MM.1S (cell line): ENCODE measurements at regions not wholly inside any gene's neighbourhood (a gene's known extent, or its start where the extent isn't known, plus 50 kb on each side); places are given as distances from the start of the nearest gene placed in this dataset.
"Not testable (repeated sequence)": the region's sequence is repeated elsewhere in the genome, so short reads cannot be mapped to it uniquely, and the experiment has no call there.

ENCODE experiments used
- EZH2 ChIP-seq: fragments of 300-600 bp; sonication (generic); optimal IDR thresholded peaks from 2 replicates; pipeline ENCODE3; 2017; ENCODE audit warnings: low read depth, mild to moderate bottlenecking, antibody characterized with exemption, low read length, mixed read lengths
- EZH2phosphoT487 ChIP-seq: fragments of 300-600 bp; sonication (generic); IDR thresholded peaks from 2 replicates; pipeline ENCODE4 v1.6.1; 2018; ENCODE audit warnings: antibody characterized with exemption, low read length
- TF ChIP-seq, protein P1 (sequence below): fragments of 300-600 bp; sonication (generic); IDR thresholded peaks from 2 replicates; pipeline ENCODE4 v1.5.1; 2016; ENCODE audit warnings: antibody characterized with exemption, low read length, mixed read lengths

DNA sequence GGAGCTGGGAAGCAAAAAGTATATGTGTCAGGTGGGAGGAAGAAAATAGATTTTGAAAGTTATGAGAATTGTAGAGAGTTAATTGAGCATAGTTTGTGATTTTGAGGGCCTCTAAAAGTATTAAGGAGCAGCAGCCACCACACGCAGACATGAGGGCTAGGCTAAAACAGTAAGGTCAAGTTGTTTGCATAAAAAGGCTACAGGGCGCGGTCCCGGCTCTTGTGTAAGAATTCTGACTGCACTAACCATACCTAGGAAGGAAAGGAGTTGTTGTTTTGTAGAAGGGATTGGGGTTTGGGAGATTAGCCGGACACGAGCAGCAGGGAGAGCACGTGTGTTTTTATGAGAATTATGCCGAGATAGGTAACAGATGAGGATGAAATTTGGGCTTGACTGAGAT, 207.2 kb upstream of the ELL2 start:
- TF ChIP-seq, protein P1, sequence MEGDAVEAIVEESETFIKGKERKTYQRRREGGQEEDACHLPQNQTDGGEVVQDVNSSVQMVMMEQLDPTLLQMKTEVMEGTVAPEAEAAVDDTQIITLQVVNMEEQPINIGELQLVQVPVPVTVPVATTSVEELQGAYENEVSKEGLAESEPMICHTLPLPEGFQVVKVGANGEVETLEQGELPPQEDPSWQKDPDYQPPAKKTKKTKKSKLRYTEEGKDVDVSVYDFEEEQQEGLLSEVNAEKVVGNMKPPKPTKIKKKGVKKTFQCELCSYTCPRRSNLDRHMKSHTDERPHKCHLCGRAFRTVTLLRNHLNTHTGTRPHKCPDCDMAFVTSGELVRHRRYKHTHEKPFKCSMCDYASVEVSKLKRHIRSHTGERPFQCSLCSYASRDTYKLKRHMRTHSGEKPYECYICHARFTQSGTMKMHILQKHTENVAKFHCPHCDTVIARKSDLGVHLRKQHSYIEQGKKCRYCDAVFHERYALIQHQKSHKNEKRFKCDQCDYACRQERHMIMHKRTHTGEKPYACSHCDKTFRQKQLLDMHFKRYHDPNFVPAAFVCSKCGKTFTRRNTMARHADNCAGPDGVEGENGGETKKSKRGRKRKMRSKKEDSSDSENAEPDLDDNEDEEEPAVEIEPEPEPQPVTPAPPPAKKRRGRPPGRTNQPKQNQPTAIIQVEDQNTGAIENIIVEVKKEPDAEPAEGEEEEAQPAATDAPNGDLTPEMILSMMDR, result not testable (repeated sequence)
- not testable (repeated sequence) for TF ChIP-seq EZH2phosphoT487, EZH2
